ENCODE measurements at regions not wholly inside any gene's neighbourhood (a gene's known extent, or its start where the extent isn't known, plus 50 kb on each side); places are given as distances from the start of the nearest gene placed in this dataset.

DNA sequence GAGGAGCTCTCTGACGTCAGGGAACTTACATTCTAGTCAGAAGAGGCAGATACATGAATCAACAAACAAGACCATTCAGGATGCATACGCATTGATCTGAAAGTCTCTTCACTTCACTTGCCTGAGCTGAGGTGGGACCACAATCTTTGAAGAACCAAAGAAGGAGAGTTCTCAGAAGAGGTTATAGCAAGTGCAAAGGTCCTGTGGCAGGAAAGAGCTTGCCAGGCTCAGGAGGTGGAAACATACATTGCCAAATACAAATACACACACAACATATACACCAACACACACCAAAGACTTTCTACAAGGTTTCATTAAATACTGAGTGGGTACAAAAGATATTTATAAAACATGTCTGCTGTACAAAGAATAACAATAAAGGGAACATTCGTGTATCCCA is 86.8 kb upstream of the GJB5 start:
- Histone ChIP-seq H3K9me2 (ENCODE audit: insufficient read depth) (no peaks in the 10 kb centered on the region), H3F3A (ENCODE audit: insufficient read depth, low read depth) (no peaks in the 10 kb centered on the region), H3K79me2 (ENCODE audit: low read depth) (no peaks in the 10 kb centered on the region), H2AFZ (no peak overlapping the region), H3K27me3 (ENCODE audit: insufficient read depth, low read depth) (peaks cover 13% of the 10 kb centered on the region), H3K27ac (no peak overlapping the region), H3K4me1 (replicated peaks; ENCODE audit: insufficient read depth) (no peaks in the 10 kb centered on the region), H4K20me1 (ENCODE audit: insufficient read depth) (no peaks in the 10 kb centered on the region), H3K9me3 (ENCODE audit: insufficient read depth, low read depth) (no peaks in the 10 kb centered on the region), H3K36me3 (ENCODE audit: low read depth) (no peaks in the 10 kb centered on the region), H3K4me2 (no peak overlapping the region), H3K4me3 (no peak overlapping the region)
- POLR2A ChIA-PET (ENCODE audit: unreplicated experiment), result no interaction called here
- TF ChIP-seq EZH2 (IDR thresholded peaks at IDR 0.05; ENCODE audit: low read depth), result no peak
- TF ChIP-seq, protein P1, sequence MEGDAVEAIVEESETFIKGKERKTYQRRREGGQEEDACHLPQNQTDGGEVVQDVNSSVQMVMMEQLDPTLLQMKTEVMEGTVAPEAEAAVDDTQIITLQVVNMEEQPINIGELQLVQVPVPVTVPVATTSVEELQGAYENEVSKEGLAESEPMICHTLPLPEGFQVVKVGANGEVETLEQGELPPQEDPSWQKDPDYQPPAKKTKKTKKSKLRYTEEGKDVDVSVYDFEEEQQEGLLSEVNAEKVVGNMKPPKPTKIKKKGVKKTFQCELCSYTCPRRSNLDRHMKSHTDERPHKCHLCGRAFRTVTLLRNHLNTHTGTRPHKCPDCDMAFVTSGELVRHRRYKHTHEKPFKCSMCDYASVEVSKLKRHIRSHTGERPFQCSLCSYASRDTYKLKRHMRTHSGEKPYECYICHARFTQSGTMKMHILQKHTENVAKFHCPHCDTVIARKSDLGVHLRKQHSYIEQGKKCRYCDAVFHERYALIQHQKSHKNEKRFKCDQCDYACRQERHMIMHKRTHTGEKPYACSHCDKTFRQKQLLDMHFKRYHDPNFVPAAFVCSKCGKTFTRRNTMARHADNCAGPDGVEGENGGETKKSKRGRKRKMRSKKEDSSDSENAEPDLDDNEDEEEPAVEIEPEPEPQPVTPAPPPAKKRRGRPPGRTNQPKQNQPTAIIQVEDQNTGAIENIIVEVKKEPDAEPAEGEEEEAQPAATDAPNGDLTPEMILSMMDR (conservative IDR thresholded peaks at IDR 0.05), result no peak
- intact Hi-C loops (cut with micrococcal nuclease; ENCODE audit: unreplicated experiment), result no loop called here
- CTCF ChIA-PET, result no interaction called here
- no peak for DNase-seq
- BruUV-seq (replicated peaks), result no TSS peak

DNA sequence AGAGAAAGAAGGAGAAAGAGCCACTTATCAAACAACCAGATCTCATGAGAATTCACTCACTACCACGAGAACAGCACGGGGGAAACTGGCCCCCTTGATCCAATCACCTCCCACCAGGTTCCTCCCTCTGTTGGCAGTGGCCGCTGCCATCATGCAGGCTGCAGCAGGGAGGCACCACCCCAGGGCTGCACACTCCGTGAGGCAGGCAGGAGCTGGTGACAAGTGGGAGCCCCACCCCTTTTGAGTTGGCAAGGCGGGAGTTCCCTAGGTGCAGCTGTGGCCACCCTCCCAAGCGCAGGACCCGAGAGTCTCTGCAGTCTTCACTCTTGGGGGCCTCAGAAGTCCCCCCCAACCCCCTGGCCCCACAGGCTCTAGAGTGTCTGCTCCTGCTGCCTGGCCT is 83.9 kb upstream of the GJB5 start:
- no peak overlapping the region for H3K4me2 ChIP-seq
- TF ChIP-seq, protein P1 (conservative IDR thresholded peaks at IDR 0.05), result no peak
- TF ChIP-seq EZH2 (IDR thresholded peaks at IDR 0.05; ENCODE audit: low read depth), result no peak
- no TSS peak for BruUV-seq (replicated peaks)
- ChIA-PET CTCF (no interaction called here), POLR2A (ENCODE audit: unreplicated experiment) (no interaction called here)
- DNase-seq, result no peak
- H3F3A ChIP-seq (ENCODE audit: insufficient read depth, low read depth), result no peaks in the 10 kb centered on the region
- no peak overlapping the region for H2AFZ ChIP-seq
- intact Hi-C loops (cut with micrococcal nuclease; ENCODE audit: unreplicated experiment), result no loop called here
- peaks cover 12% of the 10 kb centered on the region for H3K27me3 ChIP-seq (ENCODE audit: insufficient read depth, low read depth)
- H3K36me3 ChIP-seq (ENCODE audit: low read depth), result no peaks in the 10 kb centered on the region
- H3K27ac ChIP-seq, result no peak overlapping the region
- H3K4me3 ChIP-seq, result no peak overlapping the region
- H3K79me2 ChIP-seq (ENCODE audit: low read depth), result no peaks in the 10 kb centered on the region
- H3K4me1 ChIP-seq (replicated peaks; ENCODE audit: insufficient read depth), result no peaks in the 10 kb centered on the region
- H3K9me2 ChIP-seq (ENCODE audit: insufficient read depth), result no peaks in the 10 kb centered on the region
- no peaks in the 10 kb centered on the region; the same call in 1 of the 2 replicates for H4K20me1 ChIP-seq (ENCODE audit: insufficient read depth)
- H3K9me3 ChIP-seq (ENCODE audit: insufficient read depth, low read depth), result no peaks in the 10 kb centered on the region

DNA sequence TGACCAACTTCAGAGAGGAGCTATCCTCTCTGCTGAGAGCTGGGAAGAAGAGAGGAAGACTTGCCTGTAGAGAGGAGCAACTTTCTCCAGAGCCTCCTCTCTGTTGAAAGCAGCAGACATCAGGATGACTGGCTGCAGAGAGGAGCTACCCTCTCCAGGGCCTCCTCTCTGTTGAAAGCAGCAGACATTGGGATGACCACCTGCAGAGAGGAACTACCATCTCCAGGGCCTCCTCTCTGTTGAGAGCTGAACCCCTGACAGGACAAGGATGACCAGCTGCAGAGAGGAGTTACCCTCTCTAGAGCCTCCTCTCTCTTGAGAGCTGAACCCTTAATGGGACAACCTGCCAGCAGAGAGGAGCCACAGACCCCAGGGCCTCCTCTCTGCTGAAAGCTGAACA is 83.0 kb upstream of the GJB5 start:
- H3K4me3 ChIP-seq, result no peak overlapping the region
- CTCF ChIA-PET, result no interaction called here
- H3F3A ChIP-seq (ENCODE audit: insufficient read depth, low read depth), result no peaks in the 10 kb centered on the region
- H3K79me2 ChIP-seq (ENCODE audit: low read depth), result no peaks in the 10 kb centered on the region
- no peaks in the 10 kb centered on the region for H3K9me2 ChIP-seq (ENCODE audit: insufficient read depth)
- BruUV-seq (replicated peaks), result no TSS peak
- H3K9me3 ChIP-seq (ENCODE audit: insufficient read depth, low read depth), result no peaks in the 10 kb centered on the region
- peaks cover 12% of the 10 kb centered on the region for H3K27me3 ChIP-seq (ENCODE audit: insufficient read depth, low read depth)
- no peak overlapping the region for H3K4me2 ChIP-seq
- no peaks in the 10 kb centered on the region; the same call in 1 of the 2 replicates for H4K20me1 ChIP-seq (ENCODE audit: insufficient read depth)
- POLR2A ChIA-PET (ENCODE audit: unreplicated experiment), result no interaction called here
- intact Hi-C loops (cut with micrococcal nuclease; ENCODE audit: unreplicated experiment), result no loop called here
- no peaks in the 10 kb centered on the region for H3K4me1 ChIP-seq (replicated peaks; ENCODE audit: insufficient read depth)
- H3K36me3 ChIP-seq (ENCODE audit: low read depth), result no peaks in the 10 kb centered on the region
- TF ChIP-seq, protein P1 (conservative IDR thresholded peaks at IDR 0.05), result no peak
- TF ChIP-seq EZH2 (IDR thresholded peaks at IDR 0.05; ENCODE audit: low read depth), result no peak
- no peak for DNase-seq
- no peak overlapping the region for H2AFZ ChIP-seq
- H3K27ac ChIP-seq, result no peak overlapping the region

Measured in PC-9 (cell line).